Stimulated activated CD8-positive, alpha-beta memory T cell treated with anti-CD3 and anti-CD28 coated beads, Interleukin-12 subunit alpha, Interleukin-12 subunit beta, amount 100 ng/mL, for 1 hour (primary cell): ENCODE measurements at regions not wholly inside any gene's neighbourhood (a gene's known extent, or its start where the extent isn't known, plus 50 kb on each side); places are given as distances from the start of the nearest gene placed in this dataset.
"Not testable (repeated sequence)": the region's sequence is repeated elsewhere in the genome, so short reads cannot be mapped to it uniquely, and the experiment has no call there.

Experiments
- DNase-seq: peaks from one replicate; pipeline ENCODE4 v3.0.0-alpha.2; 2020; ENCODE audit warnings: low read depth

DNA sequence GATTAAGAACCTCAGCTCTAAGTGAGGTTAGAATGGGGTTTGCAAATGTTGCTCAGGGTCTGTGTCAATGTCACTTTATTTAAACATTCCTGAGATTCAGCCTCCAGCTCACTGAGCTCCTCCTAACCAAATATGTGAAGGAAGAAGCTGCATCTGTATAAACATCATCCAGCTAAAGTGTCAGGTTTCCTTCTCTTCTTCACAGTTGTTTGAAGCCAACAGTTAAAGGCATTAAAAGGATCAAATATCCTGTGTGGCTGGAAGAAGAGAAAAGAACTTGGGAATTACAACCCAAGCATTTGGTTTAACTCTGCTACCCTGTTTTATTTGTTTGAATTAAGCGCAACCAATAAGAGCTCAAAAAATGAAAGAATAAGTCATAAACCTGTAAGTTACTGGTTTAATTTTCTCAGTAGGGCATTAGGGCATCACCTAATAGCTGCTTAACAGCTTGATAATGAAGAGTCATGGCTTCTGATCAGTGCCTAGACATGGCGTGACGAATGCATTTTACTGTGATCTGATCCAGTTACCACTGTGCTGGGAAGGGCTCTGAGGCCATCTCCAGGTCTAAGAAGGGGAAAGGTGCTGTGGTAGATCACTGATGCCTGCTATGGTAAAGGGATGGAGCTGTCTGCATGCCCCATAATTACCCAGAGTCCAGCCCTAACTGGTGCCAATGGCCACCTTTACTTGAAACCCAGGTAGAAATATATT lies 165.7 kb upstream of the TSC22D2 start:
- DNase-seq: no peak

DNA sequence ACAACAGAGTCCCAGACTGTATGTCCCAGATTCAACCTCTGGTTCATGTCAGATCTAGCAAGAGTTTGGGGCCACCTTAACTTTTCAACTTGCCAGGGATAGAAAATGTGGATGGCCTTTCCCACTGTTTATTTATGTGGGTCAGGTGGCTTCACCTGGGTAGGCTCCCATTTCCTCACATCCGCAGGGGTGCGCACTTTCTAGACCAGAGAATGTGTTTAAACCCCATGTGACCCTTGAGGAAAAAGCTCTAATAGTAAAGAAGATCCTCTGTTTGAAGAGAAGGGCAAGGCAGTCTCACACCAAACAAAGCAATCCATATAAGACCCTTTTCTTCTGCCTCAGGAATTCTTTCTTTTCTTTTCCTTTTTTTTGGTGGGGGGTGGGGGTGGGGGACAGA lies 167.2 kb upstream of the TSC22D2 start:
- no peak for DNase-seq

DNA sequence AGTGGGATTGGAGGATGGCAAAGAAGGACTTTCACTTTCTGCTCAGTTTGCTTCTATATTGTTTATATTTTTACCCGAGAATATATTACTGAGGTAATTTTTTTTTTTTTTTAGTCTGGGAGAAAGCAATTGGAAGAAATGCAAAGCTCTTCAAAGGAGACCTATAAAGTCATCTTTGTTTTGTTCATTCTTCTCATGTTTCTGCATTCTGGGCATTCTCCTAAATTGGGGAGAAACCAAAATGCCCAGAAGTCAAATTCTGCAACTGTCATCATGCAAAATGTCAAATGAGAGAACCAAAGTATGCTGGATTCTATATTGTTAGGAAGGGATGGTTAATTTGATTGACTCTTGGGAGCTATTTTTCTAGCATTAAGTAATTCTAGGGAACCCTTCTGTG lies 168.3 kb upstream of the TSC22D2 start:
- no peak for DNase-seq

- DNase-seq: no peak
Observed at GRCh38 chr3:150238995-150239619, 169.0 kb upstream of the TSC22D2 start.

DNA sequence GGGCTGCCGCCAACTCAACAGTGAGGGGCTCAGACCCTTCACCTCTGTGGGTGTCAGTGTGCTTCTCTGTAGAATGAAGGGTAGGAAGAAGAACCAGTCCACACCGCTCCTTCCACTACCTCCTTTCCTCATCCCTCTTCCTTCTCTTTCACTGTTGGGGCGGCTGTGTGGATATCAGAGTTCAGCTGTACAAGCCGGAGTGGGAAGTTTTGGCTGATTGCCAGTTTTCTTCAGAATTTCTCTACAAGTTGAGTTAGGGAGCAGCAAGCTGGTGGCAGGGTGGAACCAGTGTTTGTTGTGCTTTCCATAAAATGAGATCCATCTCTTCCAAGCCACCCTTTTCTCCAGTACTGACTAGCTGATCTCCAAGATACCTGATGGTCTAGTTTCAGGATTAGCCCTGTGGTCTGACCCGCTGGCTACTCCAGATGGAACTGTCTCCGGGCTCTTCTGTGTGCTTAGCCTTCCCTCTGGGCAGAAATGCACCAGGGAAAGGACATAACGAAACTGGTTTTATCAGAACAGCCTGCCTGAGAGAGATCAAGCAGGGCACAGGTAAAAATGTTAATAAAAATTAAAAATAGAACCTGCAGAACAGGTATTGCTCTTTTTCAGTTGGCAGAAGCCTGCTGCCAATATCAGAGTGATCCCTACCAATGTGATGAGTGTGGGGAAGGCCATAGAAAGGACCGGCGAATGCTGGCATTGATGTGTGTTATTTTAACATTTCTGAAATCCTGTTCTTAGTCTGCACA lies 169.9 kb upstream of the TSC22D2 start:
- DNase-seq: no peak

- DNase-seq: no peak
Observed at GRCh38 chr3:150237490-150237889, 170.6 kb upstream of the TSC22D2 start.

- DNase-seq: no peak
Observed at GRCh38 chr3:150236316-150237082, 171.6 kb upstream of the TSC22D2 start.

GRCh38 chr3:150235799-150236198 lies 172.3 kb upstream of the TSC22D2 start:
- no peak for DNase-seq

DNA sequence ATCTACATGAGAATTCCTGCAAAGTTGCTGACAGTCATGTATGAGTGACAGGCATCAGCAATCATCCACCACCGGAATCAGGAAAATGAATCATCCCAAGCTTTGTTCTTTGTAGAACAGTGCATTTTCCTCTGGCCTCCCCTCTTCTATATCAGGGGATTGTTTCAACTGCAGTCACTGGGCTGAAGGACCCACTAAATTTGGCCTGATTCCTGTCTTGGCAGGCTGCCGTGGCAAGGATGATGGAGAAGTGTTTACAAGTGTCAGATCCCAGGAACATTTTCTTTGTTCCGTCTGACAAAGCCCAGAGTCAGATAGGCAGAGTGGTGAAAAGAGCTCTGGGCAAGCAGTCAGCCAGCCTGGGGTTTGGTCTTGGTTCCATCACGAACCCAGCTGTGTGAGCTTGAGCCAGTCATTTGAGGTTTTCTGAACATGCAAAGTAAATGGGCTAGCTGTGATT lies 175.1 kb upstream of the TSC22D2 start:
- DNase-seq: no peak

DNA sequence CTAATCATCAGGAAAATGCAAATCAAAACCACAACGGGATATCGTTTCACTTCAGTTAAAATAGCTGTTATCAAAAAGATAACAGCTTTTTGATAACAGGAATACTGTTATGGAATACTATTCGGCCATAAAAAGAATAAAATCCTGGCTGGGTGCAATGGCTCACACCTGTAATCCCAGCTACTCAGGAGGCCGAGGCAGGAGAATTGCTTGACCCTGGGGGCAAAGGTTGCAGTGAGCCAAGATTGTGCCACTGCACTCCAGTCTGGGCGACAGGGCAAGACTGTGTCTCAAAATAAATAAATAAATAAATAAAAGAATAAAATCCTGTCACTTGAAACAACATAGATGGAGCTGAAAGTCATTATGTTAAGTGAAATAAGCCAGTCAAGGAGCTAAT lies 178.1 kb upstream of the TSC22D2 start:
- DNase-seq: no peak

- not testable (repeated sequence) for DNase-seq
Observed at GRCh38 chr3:150228626-150229025, 179.5 kb upstream of the TSC22D2 start.

- DNase-seq: no peak
Observed at GRCh38 chr3:150227839-150228238, 180.3 kb upstream of the TSC22D2 start.

GRCh38 chr3:150225986-150226385 lies 182.1 kb upstream of the TSC22D2 start:
- no peak for DNase-seq

DNA sequence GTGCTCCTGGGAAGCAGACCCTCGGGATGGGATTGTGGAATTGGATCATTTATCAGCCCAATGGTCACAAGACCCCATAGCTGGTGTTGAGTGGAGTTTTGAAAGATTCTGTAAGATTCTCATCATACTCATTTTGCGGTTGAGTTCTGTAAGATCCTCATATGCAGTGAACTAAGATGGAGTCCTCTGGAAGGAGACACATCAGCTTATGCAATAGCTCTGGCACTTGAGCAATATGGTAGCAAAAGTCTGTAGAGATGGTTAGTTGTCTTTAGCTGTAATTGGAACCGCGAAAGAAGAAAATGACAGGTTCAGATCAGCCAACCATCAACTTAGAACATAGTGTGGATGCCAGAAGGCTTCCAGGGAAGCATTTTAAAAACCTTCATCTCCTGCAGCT lies 184.5 kb upstream of the TSC22D2 start:
- DNase-seq: no peak

GRCh38 chr3:150222691-150223489 lies 185.2 kb upstream of the TSC22D2 start:
- no peak for DNase-seq

- no peak for DNase-seq
Observed at GRCh38 chr3:150221904-150222523, 186.1 kb upstream of the TSC22D2 start.

DNA sequence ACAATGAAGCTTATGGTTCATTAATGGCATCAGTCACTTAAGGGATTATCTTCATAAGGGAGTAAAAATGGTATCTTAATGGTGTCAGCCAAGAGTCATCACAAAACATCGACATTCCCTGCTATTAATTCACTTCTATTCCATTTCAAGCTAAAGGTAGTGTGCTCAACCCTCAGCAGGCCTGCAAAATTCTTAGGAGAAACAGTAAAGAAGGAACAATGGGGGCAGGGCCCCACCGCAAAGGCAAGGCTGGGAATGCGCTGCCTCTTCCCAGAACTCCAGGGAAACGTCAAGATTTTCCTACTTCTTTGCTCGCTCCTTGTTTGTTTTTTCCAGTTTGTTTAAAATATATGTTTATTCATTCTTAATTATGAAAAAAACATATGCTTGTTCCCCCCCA lies 187.3 kb upstream of the TSC22D2 start:
- no peak for DNase-seq

- DNase-seq: no peak
Observed at GRCh38 chr3:150220041-150220440, 188.1 kb upstream of the TSC22D2 start.

DNA sequence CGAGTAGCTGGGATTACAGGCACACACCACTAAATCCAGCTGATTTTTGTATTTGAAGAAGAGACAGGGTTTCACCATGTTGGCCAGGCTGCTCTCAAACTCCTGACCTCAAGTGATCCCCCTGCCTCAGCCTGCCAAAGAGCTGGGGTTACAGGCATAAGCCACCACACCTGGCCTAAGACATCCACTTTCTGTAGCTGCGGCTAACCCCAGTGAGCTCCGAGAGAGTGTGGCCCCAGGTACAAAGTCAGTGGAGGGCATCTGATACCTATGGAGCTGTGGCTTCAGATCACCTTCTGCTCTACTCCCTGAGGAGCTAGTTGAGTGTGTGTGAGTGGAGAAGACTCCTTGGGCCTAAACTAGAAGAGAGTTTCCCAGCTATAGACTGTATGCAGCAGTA lies 189.3 kb upstream of the TSC22D2 start:
- DNase-seq: no peak

DNA sequence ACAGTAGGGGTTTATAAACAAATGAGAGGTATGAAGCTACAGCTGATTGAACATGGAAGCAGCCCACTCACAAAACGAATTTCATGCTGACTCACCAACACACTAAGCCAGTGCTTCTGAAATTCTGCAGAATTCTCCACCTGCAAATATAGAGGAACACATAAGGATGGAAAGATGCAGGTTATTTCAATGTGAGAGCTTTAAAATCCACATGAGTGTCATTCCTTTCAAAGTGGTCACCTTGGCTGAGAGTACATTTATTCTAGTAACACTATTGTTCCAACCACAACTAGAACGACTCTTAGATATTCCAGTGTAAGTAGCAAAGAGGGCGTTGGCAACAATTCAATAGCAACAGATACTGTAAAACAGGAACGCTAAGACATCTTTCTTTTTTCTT lies 189.9 kb upstream of the TSC22D2 start:
- no peak for DNase-seq

DNA sequence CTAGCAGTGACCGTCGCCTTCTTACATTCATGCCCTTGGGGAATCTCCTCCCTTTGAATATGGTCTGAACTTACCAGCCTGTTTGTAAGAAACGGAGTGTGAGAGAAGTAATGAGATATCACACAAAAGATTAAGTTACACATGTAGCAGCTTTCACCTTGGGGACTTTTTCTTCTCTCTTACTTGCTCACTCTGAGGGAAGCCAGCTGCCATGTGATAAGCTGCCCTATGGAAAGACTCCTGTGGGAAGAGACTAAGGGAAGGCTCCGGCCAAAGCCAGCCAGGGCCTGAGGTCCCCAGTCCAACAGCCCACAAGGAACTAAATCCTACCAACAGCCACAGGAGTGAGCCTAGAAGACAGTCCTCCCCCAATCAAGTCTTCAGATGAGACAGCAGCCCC lies 190.4 kb upstream of the TSC22D2 start:
- no peak for DNase-seq
